SK-N-DZ (cell line): ENCODE measurements at regions not wholly inside any gene's neighbourhood (a gene's known extent, or its start where the extent isn't known, plus 50 kb on each side); places are given as distances from the start of the nearest gene placed in this dataset.

ENCODE experiments used
- DNase-seq: peaks from one replicate; pipeline ENCODE4 v3.0.0-alpha.2; 2015; ENCODE audit warnings: low spot score

DNA sequence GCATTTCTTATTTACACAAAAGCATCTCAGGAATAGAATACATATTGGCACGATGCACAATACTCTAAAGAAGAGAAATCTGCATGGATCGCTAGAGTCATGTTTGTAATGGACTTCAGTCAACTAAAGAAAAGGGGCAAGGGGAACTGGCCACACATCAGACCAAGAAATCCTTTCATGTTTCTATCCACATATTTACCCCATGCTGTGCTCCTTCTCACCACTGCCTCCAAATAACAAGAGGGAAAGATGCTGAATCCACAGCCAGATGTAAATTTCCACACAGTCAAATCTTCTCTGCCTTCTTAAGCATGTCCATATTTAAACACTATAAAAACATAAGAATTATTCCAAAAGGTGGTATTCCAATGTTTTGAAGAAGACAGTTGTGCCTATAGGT is 67.6 kb downstream of the COX18 start:
- DNase-seq, result no peak

DNA sequence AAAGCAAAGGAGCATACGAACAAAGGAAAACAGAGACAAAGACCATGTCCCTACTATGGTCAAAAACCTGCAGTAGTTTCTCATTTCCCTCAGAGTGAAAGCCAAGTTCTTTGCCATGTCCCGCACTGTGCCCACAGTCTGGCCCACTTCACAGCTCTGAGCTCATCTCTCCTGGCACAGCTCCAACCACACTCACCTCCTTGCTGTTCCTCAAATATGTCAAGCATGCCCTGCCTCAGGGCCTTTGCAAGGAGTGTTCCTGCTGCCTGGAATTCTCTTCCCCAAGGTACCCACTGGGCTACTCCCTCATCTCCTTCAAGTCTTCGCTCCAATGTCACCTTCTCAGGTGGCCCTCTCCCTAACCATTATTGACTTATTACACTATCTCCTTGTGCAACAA is 72.1 kb downstream of the COX18 start:
- DNase-seq, result no peak

DNA sequence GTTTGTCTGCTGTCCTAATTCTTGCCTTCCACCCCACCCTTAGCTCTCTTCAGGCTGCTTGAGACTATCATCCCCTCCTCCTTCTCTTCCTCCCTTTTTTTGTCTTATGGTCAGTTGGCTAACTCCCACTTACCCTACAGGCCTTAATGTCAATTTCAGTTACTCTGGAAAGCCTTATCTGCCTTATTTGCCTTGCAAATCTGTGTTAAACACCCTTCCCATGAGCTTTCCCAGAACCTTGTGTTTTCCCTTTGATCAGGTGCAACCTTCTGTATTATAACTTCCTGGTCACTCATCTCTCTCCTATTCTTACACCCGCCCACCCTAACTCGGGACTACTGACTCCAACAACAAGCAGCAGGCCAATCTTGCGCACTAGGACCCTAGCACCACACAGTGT is 74.8 kb downstream of the COX18 start:
- no peak for DNase-seq

DNA sequence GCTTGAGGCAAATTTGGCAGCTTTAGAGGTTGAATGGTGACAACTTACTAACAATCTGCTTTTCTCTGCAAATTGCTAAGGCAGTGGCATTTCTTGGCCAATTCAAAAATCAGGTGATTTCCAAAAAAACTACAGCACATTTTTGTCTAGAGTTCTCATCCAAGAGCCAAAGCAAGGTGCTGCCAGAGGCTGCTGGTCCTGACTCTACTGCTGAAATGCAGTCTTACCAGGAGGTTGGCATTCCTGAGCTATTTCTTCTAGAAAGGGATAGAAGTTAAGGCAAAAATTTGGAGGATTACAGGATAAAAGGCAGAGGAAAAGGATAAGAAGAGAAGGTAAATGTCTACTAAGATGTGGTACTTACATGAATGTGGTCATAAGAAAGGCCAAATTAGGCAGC is 75.6 kb downstream of the COX18 start:
- DNase-seq, result no peak

DNA sequence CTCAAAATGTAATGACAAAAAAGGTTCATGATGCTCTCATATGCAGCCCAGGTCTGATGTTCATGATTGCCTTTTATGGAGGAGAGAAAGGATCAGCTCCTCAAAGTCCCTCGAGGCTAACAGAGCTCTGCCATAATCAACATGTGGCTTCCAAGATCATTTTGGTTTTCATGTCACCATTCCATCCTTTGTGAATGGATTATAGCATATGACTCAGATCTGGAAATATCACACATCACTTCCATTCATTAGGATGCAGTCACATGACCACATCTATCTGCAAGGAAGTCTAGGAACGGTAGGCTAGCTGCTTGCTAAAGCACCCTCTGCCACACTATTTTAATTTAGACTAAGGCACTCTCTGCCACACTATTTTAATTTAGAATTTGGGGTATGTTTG is 77.6 kb downstream of the COX18 start:
- DNase-seq, result no peak

DNA sequence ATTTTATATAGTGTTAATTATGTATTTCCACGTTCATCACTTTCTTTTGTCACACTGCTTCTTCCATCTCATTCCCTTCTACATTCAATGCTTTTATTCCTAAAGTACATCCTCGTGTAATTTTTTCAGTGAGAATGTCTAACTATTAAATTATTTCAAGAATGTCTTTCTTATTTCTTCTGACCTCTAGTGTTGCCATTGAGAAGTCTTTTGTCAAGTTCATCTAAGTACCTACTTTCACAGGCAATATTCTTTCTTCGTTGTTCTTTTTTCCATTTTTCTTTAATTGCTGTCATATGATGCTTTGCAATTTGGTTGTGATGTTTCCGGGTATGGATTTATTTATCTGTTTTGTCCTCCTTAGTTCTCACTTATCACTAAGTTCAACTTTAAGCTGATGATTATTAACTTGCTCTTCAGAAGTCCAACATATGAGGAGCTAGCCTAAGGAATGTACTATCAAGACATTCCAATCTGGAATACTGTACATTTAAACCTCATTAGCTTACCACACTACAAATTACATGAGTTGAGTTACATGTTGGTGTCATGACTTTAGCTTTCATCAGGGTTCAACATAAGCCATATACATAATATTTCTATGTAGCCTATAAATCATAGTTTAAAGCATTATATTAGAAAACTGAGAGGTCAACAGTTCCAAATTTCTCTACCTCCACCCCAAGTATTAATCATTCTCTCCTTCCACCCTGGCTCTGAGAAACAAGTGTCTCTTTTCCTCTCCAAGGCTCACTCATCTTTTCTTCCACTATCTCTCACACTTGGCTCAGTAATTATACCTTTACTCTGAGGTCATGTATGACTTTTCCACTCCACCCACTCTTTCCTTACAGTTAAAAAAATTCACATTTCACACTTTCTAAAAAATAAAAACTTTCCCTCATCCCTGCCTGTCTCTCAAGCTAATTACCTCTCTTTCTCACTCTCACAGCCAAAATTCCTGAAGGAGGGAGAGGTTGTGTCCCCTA is 81.5 kb downstream of the COX18 start:
- no peak for DNase-seq

DNA sequence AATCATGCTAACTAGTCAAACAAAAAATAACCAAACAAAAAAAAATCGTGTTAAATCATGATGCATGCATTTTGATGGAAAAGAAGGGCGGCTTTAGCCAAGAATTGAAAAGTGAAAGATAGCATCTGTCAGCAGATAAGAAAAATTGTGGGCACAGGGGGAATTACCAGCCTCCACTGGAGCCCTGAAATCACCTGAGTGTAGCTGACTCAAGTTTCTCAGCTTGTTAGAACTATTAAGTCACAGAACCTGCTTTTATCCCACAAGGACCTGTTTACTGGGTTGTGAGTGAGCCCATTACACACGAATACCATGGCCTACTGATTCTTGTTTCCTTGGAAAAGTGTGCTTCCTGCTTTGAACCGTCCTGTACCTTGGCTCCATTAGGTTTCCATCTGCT is 85.2 kb downstream of the COX18 start:
- DNase-seq, result no peak

DNA sequence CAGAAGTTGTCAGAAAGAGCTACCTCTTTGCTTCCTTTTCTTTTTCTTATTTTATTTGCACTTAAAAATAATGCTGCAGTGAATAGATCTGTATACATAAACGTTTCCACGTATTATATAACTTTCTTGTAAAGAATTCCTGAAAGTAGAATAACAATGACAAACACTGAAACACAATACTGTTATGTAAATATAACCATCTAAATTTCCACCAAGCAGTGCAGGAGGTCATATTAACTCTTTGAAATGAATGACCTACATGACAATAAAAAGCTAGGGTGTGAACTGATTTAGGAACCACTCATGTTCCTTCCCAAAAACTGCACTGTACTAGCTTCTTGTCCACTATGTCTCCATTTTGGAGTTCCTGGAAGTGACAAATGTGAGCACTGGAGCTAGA is 85.8 kb downstream of the COX18 start:
- no peak for DNase-seq

DNA sequence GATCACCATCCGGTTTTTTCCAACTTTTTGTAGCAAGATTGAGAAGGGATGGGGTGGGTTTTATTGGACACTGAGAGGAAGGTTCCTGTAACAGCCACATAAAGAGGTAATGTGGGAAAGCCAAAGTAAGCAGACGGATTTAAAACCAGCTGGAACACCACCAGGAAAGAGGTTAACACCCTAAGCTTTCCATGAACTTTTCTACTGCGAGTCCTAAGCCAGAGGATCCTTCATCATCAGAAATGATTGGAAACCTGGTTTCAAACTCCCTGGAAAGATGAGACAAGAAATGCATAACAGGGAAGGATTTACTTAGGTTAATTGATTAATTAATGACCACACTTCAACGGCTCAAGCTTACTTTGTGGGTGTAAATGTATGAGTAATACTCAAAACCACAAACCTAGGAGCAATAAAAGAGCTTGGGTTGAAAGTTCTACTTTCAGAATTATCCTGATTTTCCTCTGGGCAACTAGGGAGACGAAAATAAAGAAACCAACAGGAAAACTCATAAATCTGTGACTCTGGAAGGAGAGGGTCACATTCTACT is 91.5 kb downstream of the COX18 start:
- no peak for DNase-seq

DNA sequence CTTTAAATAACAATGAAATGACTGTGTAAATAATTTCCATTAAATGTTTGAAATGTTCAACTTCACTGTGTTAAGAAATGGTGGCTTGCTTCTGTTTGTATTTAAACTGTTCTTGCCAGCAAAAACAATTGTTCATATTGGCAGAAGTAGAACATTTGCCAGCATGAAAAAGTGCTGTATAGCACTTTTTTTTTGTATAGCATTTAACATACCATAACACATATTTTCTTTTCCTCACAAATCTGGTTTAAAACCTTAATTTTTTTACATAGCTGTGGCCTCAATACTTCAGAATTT is 94.1 kb downstream of the COX18 start:
- DNase-seq, result no peak

DNA sequence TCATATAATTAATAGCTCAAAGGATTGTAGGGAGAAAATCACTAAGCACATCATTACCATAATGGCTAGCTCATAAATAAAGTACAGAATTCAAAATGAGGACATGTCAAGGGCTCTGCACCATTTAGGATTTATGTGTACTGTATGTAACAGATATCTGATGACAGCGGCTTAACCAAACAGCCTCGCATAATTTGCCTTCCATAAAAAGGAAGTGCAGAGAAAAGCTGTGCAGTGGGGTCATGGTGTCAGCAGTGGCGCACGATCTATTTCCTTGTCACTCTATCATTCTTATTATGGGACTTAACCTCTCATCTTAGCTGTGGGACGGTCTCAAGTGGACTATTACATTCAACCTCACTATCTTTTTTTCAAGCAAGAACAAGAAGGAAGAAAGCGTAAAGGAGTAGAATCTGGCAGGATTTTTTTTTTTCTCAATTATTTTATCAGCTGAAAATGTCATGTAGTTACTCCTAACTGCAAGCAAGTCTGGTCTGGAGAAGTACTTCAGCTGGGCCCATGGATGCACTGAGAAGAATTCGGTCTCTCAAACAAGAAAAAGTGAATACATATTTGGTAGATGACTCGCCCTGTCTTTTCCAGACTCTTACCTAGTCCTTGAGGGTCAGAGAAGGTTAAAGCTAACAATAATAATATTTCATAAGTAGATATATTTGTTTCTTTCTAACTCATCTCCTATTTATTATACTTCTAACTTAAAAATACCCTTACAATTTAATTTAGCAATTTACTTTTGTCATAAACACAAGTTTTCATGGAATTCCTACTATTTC is 94.6 kb downstream of the COX18 start:
- no peak for DNase-seq

DNA sequence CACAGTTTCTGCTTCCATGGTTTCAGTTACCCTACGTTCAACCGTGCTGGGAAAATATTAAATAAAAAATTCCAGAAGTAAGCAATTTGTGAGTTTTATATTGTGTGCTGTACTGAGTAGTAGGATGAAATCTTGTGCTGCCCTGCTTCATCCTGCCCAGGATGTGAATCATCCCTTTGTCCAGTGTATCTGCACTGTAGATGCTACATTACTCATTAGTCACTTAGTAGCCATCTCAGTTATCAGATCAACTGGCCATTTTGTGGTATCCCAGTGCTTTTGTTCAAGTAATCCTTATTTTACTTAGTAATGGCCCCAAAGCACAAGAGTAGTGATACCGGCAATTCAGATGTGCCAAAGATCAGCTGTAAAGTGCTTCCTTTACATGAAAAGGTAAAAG is 97.9 kb downstream of the COX18 start:
- no peak for DNase-seq

DNA sequence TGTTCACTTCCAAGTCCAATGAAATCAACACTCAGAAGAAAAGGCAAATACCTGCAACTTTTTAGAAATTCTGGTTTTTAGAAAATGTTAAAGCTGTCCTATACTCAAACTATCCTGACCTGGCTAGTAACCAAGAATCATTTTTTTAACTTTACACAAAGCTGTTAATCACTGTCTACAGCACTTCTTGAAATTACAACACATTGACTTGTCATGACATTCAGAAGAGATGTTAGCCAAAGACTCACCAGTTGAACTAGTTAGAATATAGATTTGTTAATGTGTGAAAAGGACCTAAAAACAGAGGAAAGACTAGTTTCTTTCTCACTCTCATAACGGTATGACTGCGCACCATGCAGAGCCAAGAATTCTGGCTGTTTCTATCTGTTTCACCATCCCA is 98.8 kb downstream of the COX18 start:
- no peak for DNase-seq

DNA sequence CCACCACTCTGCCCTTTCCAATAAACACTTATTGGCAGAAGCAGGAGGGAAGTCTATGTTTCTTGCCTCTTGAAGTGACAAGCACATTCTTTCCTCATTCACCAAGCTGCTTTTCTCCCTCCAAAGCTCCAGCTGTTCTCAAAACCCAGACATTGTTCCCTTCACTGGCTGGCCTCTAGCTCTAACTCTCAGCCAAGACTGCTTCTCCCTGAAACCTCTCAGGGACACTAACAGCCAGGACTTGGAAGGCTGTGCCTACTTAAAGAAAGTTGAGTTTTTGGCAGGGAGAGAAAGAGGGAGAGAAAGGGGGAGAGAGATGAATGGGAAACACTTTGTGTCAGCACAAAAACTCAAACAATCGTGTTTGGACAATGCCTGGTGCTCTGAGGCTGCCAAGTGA is 99.5 kb downstream of the COX18 start:
- DNase-seq, result no peak

DNA sequence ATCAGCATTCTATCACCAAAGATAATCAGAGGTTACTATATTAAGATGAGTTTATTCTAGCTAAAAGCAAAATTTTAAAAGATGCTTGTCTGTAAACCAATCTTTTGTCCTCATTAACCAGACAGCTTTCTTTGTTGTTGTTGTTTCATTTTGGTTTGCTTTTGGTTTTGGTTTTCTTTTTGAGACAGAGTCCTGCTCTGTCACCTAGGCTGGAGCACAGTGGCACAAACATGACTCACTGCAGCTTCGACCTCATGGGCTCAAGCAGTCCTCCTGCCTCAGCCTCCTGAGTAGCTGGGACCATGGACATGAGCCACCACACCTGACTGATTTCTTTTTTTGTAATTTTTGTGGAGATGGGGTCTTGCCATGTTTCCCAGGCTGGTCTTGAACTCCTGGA is 102.9 kb downstream of the COX18 start:
- no peak for DNase-seq

DNA sequence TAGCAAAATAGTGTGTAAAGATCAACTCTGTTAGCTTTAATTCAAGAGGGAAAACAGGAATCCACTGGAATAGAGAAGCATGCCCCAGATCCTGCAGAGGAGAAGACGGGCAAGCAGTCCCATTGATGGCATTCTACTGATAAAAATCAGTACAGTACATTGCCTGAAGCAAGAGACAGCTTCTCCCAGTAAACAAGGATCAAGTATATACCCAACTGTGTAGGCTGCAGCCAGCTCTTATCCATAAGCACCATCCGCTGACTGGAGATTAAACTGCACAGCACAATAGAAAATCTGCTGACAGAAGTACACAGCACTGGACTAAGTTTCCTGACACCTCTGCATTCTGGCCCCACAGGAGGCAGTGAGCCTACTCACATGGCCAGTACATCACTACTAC is 110.1 kb downstream of the COX18 start:
- DNase-seq, result no peak

DNA sequence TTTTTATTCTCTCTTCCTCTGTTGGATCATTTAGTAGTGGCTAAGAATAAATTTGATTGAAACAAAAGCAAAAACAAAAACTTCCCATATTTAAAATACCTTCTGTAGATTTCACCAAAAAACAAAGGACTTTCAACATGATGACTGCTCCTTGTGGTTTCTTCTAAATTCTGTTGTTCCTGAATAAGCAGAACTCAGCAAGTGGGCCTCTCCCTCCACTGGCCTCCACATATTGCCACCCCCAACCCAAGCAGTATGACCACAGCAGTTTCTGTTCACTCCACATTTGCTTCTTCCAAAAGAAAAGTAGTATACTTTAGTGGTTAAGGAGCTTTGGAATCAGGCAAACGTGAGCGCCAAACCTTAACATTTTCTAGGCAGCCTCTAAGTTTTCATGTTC is 114.7 kb downstream of the COX18 start:
- no peak for DNase-seq

DNA sequence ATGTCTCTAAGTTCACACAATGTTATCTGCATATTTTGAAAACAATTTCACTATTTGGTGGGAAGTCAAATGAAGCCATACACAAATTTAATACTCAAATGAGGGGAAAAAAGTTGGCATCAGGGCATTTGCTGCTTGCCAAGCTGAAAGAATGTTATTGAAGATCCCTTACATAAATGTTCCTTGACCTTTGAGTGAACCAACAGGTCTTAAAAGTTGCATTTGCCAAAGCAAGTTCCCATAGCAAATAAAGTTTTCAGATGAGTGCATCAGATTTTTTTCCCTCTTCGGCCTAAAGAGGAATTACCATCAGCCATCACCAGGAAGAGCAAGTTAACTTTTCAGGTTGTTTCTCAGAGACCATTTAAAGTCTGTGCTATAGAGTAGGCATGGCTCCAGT is 115.9 kb downstream of the COX18 start:
- DNase-seq, result no peak

DNA sequence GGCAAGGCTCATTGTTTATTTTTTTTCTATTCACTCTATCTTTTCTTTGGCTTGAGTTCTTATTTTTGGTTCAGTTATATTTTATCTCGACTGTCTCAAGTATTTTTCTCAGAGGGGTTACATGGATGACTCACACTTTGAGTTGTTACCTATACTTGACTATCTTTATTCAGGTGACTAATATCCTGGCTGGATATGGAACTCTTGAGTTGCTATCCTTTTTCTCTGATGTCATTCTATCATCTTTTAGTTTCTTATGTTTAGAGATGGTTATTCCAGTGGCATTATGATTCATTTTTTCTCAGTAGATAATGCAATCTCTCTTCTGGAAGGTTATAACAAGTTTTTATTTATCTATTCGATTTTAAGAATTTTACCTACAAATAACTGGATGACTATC is 117.9 kb downstream of the COX18 start:
- no peak for DNase-seq

DNA sequence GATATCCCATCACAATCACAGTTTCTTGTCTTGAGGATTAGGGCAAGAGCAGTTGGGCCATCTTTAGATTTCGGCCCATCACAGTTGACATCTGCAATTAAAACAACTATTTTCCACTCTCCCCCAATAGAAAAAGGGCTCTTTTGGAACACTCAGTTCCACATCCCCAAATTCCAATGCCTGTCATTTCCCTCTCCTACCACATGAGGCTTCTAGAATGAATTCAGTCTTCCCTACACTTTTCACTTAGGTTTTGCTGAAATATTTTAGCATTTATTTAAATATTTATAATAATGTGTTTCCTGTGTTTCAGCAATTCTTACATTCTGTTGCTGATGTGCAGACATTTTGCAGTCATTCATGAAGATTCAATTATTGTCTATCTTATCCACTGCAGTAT is 118.4 kb downstream of the COX18 start:
- DNase-seq, result no peak

DNA sequence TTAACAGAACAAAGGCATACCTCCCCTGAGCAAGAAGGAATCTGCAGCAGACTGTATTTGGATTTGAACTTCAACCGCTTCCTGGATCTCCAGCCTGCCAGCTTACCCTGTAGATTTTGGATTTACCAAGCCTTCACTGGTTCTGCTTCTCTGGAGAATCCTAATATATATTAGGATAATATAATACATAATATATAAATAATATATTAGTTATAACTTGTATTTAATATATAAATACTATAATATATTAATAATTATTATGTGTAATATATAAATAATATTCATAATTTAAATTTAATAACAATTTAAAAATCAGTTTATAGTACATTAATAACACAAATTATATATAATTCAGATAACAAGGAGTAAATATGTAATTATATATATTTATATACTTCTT is 121.4 kb downstream of the COX18 start:
- no peak for DNase-seq

DNA sequence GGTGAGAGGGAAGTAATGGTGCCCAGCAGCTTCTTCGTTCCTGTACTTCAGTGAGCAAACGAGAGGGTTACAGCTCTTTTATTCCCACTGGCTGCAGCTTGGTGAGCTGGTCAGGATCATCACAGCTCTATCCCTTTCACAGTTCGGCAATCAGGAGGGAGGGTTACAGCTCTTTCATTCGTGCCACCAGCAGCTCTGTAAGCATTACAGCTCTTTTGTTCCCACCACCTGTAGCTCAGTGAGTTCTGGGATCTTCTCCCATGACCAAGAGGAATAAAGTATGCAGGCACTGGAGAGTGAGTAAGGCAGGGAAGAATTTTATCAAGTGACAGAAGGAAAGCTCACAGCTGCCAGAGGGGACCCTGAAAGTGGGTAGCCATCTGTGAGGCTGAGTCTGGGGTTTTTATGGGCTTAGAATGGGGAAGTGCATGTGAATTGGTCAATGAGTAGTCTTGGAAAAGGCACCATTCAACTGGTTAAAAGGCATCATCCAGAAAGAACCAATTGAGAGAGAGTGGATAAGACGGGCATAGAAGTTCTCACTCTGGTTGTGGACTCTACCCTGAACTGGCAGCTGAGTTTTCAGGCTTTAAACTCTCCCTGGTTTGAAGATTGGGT is 123.7 kb downstream of the COX18 start:
- no peak for DNase-seq
